Stimulated activated CD4-positive, alpha-beta T cell treated with anti-CD3 and anti-CD28 coated beads, Interleukin-1b, Interleukin-23, amount 100 ng/mL, for 4 hours (primary cell): ENCODE measurements at regions not wholly inside any gene's neighbourhood (a gene's known extent, or its start where the extent isn't known, plus 50 kb on each side); places are given as distances from the start of the nearest gene placed in this dataset.

Source experiments
- DNase-seq, 2 donors: peaks; one replicate each; pipeline ENCODE4 v3.0.0-alpha.2; 2020; ENCODE audit warnings: low read depth in 2 of 2

DNA sequence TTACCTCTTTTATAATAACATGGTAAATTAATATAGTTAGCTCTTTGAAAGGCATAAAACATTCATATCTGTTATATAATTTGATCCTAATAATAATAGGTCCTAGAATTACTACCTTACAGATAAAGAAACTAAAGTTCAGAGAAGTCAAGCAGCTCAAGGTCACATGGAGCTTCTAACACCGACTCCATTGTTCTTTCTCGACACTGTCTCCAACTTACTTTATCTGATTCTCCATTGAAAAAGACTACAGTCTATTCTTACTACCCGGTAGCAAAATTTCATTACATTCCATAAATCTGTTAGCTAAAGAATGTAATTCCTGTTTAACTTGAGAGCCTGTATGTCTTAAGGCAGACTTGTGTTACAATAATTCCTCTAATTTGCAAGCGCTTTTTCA, 96.3 kb upstream of the TMEM161B start:
- no peak for DNase-seq

DNA sequence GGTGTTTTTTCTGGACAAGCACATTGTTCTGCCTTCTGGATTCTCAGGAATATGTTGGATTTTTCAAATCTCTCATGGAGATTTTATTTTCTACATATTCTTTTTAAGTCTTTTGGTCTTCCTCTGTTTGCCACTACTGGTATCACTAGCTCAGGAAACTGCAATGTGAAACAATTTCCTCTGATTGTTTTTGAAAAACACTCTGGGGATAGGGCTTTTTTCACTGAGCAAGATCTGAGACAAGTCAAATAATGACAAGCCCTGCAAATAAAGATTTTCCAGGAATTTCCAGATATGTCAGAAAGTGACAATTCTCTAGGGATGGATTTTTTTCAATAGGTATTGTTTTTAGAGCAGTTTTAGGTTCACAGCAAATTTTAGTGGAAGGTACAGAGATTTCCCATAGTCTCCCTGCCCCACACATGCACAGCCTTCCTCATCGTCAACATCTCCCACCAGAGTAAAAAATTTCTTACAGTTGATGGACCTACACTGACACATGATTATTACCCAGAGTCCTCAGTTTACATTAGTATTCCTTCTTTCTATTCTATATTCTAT, 86.9 kb upstream of the TMEM161B start:
- no peak for DNase-seq

DNA sequence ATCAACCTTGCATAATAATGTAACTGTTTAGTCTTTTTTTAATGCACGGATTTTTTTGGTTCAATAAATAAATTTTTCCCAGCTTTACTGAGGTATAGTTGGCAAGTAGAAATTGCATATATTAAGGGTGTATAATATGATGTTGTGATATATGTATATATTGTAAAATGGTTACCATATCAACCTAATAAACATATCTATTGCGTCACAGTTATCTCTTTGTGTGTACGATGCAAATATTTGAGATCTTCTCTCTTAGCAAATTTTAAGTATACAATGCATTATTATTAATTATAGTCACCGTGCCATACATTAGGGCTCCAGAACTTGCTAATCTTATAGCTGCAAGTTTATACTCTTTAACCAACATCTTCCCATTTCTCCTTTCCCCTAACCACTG, 57.2 kb upstream of the TMEM161B start:
- no peak for DNase-seq

DNA sequence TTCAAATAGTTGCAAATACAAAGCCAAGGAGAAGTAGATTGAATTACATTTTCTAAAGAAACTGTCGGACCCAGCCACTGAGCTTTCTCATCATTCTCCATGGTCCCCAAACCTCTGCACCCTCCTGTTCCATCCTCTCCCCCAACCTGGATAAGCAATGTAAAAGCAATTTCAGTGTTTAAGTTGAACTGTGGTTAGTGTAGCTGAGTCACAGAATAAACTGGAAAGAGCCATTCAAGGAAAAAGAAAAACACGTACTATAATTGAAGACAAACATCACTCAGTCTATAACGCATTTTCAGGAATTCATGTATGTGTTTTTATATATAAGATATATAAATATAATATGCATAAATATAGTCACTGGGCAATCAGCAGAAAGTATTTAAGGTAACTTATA, 54.1 kb upstream of the TMEM161B start:
- no peak for DNase-seq
